ENCODE measurements at regions not wholly inside any gene's neighbourhood (a gene's known extent, or its start where the extent isn't known, plus 50 kb on each side); places are given as distances from the start of the nearest gene placed in this dataset.
A peak's percentile ranks its signal among the peaks of the same experiment; 100 is the strongest.

DNA sequence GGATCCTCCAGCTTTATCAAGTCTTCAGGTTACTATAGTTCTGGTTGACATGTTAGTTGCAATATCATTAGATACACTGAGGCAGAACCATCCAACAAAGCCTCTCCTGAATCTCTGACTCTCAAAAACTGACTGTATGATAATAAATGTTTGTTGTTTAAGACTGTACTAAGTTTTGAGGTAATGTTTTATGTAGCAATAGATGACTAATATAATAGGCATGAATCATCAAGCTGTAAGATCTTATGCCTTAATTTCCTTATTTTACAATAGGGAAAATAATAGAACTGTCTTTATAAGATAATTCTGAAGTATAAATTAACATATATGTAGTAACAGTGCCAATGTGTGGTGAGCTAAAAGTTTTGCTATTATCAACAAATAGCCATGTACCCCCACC is 88.9 kb upstream of the TBC1D5 start:
- no peak overlapping the region for H3K4me2 ChIP-seq (ENCODE audit: low read length)
- no peak overlapping the region for H3K14ac ChIP-seq (ENCODE audit: low read length)
- H2AK5ac ChIP-seq (ENCODE audit: low read length) = no peak overlapping the region
- H3K79me2 ChIP-seq (ENCODE audit: control insufficient read depth, insufficient read depth, low read length, poor library complexity) = no peaks in the 10 kb centered on the region
- H4K91ac ChIP-seq (ENCODE audit: low read depth, low read length) = no peak overlapping the region
- no peaks in the 10 kb centered on the region for H3K9me3 ChIP-seq (ENCODE audit: insufficient read depth, low read depth, low read length)
- H2BK120ac ChIP-seq (ENCODE audit: insufficient read depth, low read length, poor library complexity) = no peak overlapping the region
- H4K8ac ChIP-seq (ENCODE audit: low read depth, low read length) = no peak overlapping the region
- H3K27me3 ChIP-seq (ENCODE audit: insufficient read depth, low read length) = peaks cover 3% of the 10 kb centered on the region
- peaks cover 2% of the 10 kb centered on the region for H3K79me1 ChIP-seq (ENCODE audit: low read length)
- H3K9ac ChIP-seq (ENCODE audit: low read length) = no peak overlapping the region
- H2BK5ac ChIP-seq (ENCODE audit: low read depth, low read length, poor library complexity) = no peak overlapping the region
- no peak overlapping the region for H2AFZ ChIP-seq (ENCODE audit: insufficient read depth, low read length, poor library complexity)
- no peak overlapping the region for H3K18ac ChIP-seq (ENCODE audit: low read length)
- H3K4me3 ChIP-seq (ENCODE audit: low read depth, low read length) = no peak overlapping the region
- no peak overlapping the region for H3K27ac ChIP-seq (ENCODE audit: low read depth, low read length)
- no peak overlapping the region for H4K12ac ChIP-seq (ENCODE audit: low read depth, low read length)
- no peak overlapping the region for H3K4ac ChIP-seq (ENCODE audit: low read depth, low read length)
- DNase-seq = no peak
- no peak overlapping the region for H3K23ac ChIP-seq (ENCODE audit: low read length)
- peaks cover 6 to 10% of the 10 kb centered on the region in 2 experiments for H3K4me1 ChIP-seq (ENCODE audit: control insufficient read depth in 1 of 2, insufficient read depth in 2 of 2, low read length in 2 of 2)
- no peak overlapping the region for H2BK12ac ChIP-seq (ENCODE audit: low read length)
- H3K36me3 ChIP-seq (ENCODE audit: control insufficient read depth in 1 of 2, insufficient read depth in 2 of 2, low read length in 2 of 2) = no peaks in the 10 kb centered on the region

DNA sequence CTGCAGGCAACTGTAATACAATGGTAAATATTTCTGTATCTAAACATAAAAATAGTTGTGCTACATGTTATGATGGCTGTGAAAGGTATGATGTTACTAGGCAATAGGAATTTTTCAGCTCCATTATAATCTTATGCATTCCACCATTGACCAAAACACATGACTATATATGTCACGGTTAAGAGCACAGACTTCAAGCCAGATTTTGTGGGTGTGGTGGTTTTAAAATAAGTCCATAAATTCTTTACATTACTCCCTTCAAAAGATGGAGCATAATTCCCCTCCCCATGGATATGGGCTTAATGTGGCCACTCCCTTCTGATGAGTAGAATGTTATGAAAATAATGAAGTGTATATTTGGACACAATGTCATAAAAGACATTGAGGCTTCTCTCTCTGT is 88.4 kb upstream of the TBC1D5 start:
- Histone ChIP-seq H4K91ac (ENCODE audit: low read depth, low read length) (no peak overlapping the region), H3K14ac (ENCODE audit: low read length) (no peak overlapping the region), H3K27me3 (ENCODE audit: insufficient read depth, low read length) (peaks cover 3% of the 10 kb centered on the region), H3K4me2 (ENCODE audit: low read length) (no peak overlapping the region), H3K9me3 (ENCODE audit: insufficient read depth, low read depth, low read length) (no peaks in the 10 kb centered on the region), H2BK5ac (ENCODE audit: low read depth, low read length, poor library complexity) (no peak overlapping the region), H2BK12ac (ENCODE audit: low read length) (no peak overlapping the region), H2BK120ac (ENCODE audit: insufficient read depth, low read length, poor library complexity) (no peak overlapping the region), H3K79me1 (ENCODE audit: low read length) (peaks cover 2% of the 10 kb centered on the region), H2AFZ (ENCODE audit: insufficient read depth, low read length, poor library complexity) (no peak overlapping the region), H3K23ac (ENCODE audit: low read length) (no peak overlapping the region), H3K18ac (ENCODE audit: low read length) (no peak overlapping the region), H3K79me2 (ENCODE audit: control insufficient read depth, insufficient read depth, low read length, poor library complexity) (no peaks in the 10 kb centered on the region), H3K9ac (ENCODE audit: low read length) (no peak overlapping the region), H2AK5ac (ENCODE audit: low read length) (no peak overlapping the region), H3K4ac (ENCODE audit: low read depth, low read length) (no peak overlapping the region), H3K36me3 (ENCODE audit: control insufficient read depth in 1 of 2, insufficient read depth in 2 of 2, low read length in 2 of 2) (no peaks in the 10 kb centered on the region), H4K8ac (ENCODE audit: low read depth, low read length) (no peak overlapping the region), H4K12ac (ENCODE audit: low read depth, low read length) (no peak overlapping the region), H3K27ac (ENCODE audit: low read depth, low read length) (no peak overlapping the region), H3K4me1 (ENCODE audit: control insufficient read depth in 1 of 2, insufficient read depth in 2 of 2, low read length in 2 of 2) (peaks cover 6 to 10% of the 10 kb centered on the region in 2 experiments), H3K4me3 (ENCODE audit: low read depth, low read length) (no peak overlapping the region)
- WGBS (ENCODE audit: extremely low coverage, insufficient coverage, insufficient read length) = no CpG with 5 or more reads among the region's 1 CpG
- DNase-seq = peak in 1 of 2 donors; percentile 5

DNA sequence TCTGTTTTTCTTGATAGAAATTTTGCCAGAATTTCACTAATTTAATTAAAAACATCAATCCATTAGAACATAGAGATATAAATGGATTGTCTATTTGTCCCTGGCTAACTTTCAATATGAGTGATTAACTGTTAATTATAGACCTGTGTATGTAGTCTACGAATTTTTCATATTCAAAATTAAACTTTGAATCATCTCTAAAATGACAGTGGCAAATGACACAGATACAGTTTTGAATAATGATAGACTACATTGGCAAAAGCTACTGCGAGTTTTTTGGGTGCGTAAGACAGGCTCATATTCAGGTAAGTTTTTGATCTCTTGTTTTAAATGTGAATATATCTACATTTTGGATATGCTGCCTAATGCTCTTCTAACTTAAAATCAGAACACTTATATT is 86.0 kb upstream of the TBC1D5 start:
- Histone ChIP-seq H2BK120ac (ENCODE audit: insufficient read depth, low read length, poor library complexity) (no peak overlapping the region), H3K4me2 (ENCODE audit: low read length) (no peak overlapping the region), H3K9ac (ENCODE audit: low read length) (no peak overlapping the region), H4K91ac (ENCODE audit: low read depth, low read length) (no peak overlapping the region), H3K18ac (ENCODE audit: low read length) (no peak overlapping the region), H2AFZ (ENCODE audit: insufficient read depth, low read length, poor library complexity) (no peak overlapping the region), H3K4ac (ENCODE audit: low read depth, low read length) (no peak overlapping the region), H2BK5ac (ENCODE audit: low read depth, low read length, poor library complexity) (no peak overlapping the region), H3K14ac (ENCODE audit: low read length) (no peak overlapping the region), H2BK12ac (ENCODE audit: low read length) (no peak overlapping the region), H3K9me3 (ENCODE audit: insufficient read depth, low read depth, low read length) (no peaks in the 10 kb centered on the region), H2AK5ac (ENCODE audit: low read length) (no peak overlapping the region), H3K79me1 (ENCODE audit: low read length) (no peaks in the 10 kb centered on the region), H3K27ac (ENCODE audit: low read depth, low read length) (no peak overlapping the region), H3K36me3 (ENCODE audit: control insufficient read depth in 1 of 2, insufficient read depth in 2 of 2, low read length in 2 of 2) (no peaks in the 10 kb centered on the region), H3K4me1 (ENCODE audit: control insufficient read depth in 1 of 2, insufficient read depth in 2 of 2, low read length in 2 of 2) (peaks cover 0 to 2% of the 10 kb centered on the region in 2 experiments), H3K4me3 (ENCODE audit: low read depth, low read length) (no peak overlapping the region), H3K27me3 (ENCODE audit: insufficient read depth, low read length) (peaks cover 3% of the 10 kb centered on the region), H4K12ac (ENCODE audit: low read depth, low read length) (no peak overlapping the region), H4K8ac (ENCODE audit: low read depth, low read length) (no peak overlapping the region), H3K79me2 (ENCODE audit: control insufficient read depth, insufficient read depth, low read length, poor library complexity) (no peaks in the 10 kb centered on the region), H3K23ac (ENCODE audit: low read length) (no peak overlapping the region)
- DNase-seq = no peak
- no CpG with 5 or more reads among the region's 3 CpGs for WGBS (ENCODE audit: extremely low coverage, insufficient coverage, insufficient read length)

DNA sequence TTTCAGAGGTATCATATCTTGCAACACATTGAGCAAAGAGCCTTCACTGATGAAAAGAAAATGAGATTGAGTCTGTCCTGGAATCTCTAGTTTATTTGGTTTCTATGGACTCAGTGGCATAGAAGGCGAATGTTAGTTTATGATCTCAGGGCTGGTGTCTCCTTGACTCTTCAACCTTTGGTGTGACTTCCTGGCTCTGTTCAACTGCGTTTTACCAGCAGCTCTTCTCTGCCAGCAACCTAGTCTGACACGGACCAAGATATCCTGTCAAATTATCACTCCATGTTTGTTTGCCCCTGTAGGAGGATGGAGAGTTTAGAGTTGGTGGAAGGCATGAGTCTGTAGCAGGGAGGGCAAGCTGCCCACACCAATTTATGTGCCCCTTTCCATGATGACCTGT is 82.9 kb upstream of the TBC1D5 start:
- Histone ChIP-seq H2AK5ac (ENCODE audit: low read length) (no peak overlapping the region), H3K9ac (ENCODE audit: low read length) (no peak overlapping the region), H2AFZ (ENCODE audit: insufficient read depth, low read length, poor library complexity) (no peak overlapping the region), H2BK120ac (ENCODE audit: insufficient read depth, low read length, poor library complexity) (no peak overlapping the region), H3K4me1 (ENCODE audit: control insufficient read depth in 1 of 2, insufficient read depth in 2 of 2, low read length in 2 of 2) (no peaks in the 10 kb centered on the region), H2BK5ac (ENCODE audit: low read depth, low read length, poor library complexity) (no peak overlapping the region), H4K8ac (ENCODE audit: low read depth, low read length) (no peak overlapping the region), H4K91ac (ENCODE audit: low read depth, low read length) (no peak overlapping the region), H3K4ac (ENCODE audit: low read depth, low read length) (no peak overlapping the region), H3K14ac (ENCODE audit: low read length) (no peak overlapping the region), H3K9me3 (ENCODE audit: insufficient read depth, low read depth, low read length) (no peaks in the 10 kb centered on the region), H3K79me2 (ENCODE audit: control insufficient read depth, insufficient read depth, low read length, poor library complexity) (no peaks in the 10 kb centered on the region), H2BK12ac (ENCODE audit: low read length) (no peak overlapping the region), H3K23ac (ENCODE audit: low read length) (no peak overlapping the region), H3K18ac (ENCODE audit: low read length) (no peak overlapping the region), H3K79me1 (ENCODE audit: low read length) (no peaks in the 10 kb centered on the region), H3K4me2 (ENCODE audit: low read length) (no peak overlapping the region), H3K27me3 (ENCODE audit: insufficient read depth, low read length) (no peaks in the 10 kb centered on the region), H3K4me3 (ENCODE audit: low read depth, low read length) (no peak overlapping the region), H3K36me3 (ENCODE audit: control insufficient read depth in 1 of 2, insufficient read depth in 2 of 2, low read length in 2 of 2) (no peaks in the 10 kb centered on the region), H3K27ac (ENCODE audit: low read depth, low read length) (no peak overlapping the region), H4K12ac (ENCODE audit: low read depth, low read length) (no peak overlapping the region)
- WGBS (ENCODE audit: extremely low coverage, insufficient coverage, insufficient read length) = no CpG with 5 or more reads among the region's 3 CpGs
- no peak for DNase-seq

DNA sequence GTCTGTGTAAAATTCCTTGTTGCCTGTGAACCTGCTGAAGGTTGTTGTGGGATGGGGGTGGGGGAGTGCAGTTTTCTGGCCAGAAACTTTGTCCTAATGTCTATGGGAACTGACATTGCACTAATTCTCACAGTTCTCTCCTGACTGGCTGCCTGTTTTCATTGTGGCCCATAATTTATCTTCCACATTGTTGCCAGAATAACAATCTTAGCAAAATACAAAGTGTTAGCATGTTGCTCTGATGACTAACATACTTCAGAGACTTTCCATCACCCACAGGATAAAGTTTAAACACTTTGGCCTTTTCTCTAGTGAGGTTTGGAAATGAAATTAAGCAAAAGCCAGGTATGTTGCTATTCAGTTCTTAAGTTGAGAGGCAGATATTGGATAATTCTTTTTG is 81.4 kb upstream of the TBC1D5 start:
- Histone ChIP-seq H3K14ac (ENCODE audit: low read length) (no peak overlapping the region), H3K4me1 (ENCODE audit: control insufficient read depth in 1 of 2, insufficient read depth in 2 of 2, low read length in 2 of 2) (no peaks in the 10 kb centered on the region), H4K12ac (ENCODE audit: low read depth, low read length) (no peak overlapping the region), H2BK12ac (ENCODE audit: low read length) (no peak overlapping the region), H3K23ac (ENCODE audit: low read length) (no peak overlapping the region), H3K79me1 (ENCODE audit: low read length) (no peaks in the 10 kb centered on the region), H2BK5ac (ENCODE audit: low read depth, low read length, poor library complexity) (no peak overlapping the region), H3K9ac (ENCODE audit: low read length) (no peak overlapping the region), H3K36me3 (ENCODE audit: control insufficient read depth in 1 of 2, insufficient read depth in 2 of 2, low read length in 2 of 2) (no peaks in the 10 kb centered on the region), H2AFZ (ENCODE audit: insufficient read depth, low read length, poor library complexity) (no peak overlapping the region), H4K8ac (ENCODE audit: low read depth, low read length) (no peak overlapping the region), H2BK120ac (ENCODE audit: insufficient read depth, low read length, poor library complexity) (no peak overlapping the region), H3K9me3 (ENCODE audit: insufficient read depth, low read depth, low read length) (no peaks in the 10 kb centered on the region), H3K79me2 (ENCODE audit: control insufficient read depth, insufficient read depth, low read length, poor library complexity) (no peaks in the 10 kb centered on the region), H3K4ac (ENCODE audit: low read depth, low read length) (no peak overlapping the region), H4K91ac (ENCODE audit: low read depth, low read length) (no peak overlapping the region), H3K18ac (ENCODE audit: low read length) (no peak overlapping the region), H3K27ac (ENCODE audit: low read depth, low read length) (no peak overlapping the region), H3K4me2 (ENCODE audit: low read length) (no peak overlapping the region), H2AK5ac (ENCODE audit: low read length) (no peak overlapping the region), H3K27me3 (ENCODE audit: insufficient read depth, low read length) (no peaks in the 10 kb centered on the region), H3K4me3 (ENCODE audit: low read depth, low read length) (no peak overlapping the region)
- no peak for DNase-seq
